GM21360 (cell line): ENCODE measurements at regions not wholly inside any gene's neighbourhood (a gene's known extent, or its start where the extent isn't known, plus 50 kb on each side); places are given as distances from the start of the nearest gene placed in this dataset.
"Not testable (repeated sequence)": the region's sequence is repeated elsewhere in the genome, so short reads cannot be mapped to it uniquely, and the experiment has no call there.

ENCODE experiments used
- ATAC-seq: cut with Tn5 transposase; IDR thresholded peaks from one replicate; pipeline ENCODE4 v1.9.1; 2021; ENCODE audit warnings: mild to moderate bottlenecking, moderate library complexity; ENCODE audit not compliant: unreplicated experiment

DNA sequence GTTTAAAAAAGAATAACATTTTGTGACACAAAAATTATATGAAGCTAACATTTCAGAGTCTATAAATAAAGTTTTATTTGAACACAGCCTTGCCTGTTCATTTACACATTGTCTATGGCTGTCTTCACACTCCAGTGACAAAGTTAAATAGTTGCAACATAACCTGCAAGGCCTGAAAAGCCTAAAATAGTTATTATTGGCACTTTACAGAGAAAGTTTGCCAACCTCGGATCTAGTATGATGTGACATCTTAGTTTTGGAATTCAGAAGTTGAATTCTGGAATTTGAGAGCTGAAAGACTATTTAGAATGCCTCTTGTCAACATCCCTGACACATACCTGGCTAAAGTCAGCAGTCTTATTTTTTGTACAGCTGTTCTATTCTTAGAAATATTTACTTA, 68.3 kb downstream of the DYRK2 start:
- no peak for ATAC-seq

DNA sequence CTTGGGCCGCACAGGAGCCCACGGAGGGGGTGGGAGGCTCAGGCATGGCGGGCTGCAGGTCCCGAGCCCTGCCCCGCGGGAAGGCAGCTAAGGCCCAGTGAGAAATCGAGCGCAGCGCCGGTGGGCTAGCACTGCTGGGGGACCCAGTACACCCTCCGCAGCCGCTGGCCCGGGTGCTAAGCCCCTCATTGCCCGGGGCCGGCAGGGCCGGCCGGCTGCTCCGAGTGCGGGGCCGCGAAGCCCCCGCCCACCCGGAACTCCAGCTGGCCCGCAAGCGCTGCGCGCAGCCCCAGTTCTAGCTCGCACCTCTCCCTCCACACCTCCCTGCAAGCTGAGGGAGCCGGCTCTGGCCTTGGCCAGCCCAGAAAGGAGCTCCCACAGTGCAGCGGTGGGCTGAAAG, 70.8 kb downstream of the DYRK2 start:
- ATAC-seq: not testable (repeated sequence)

DNA sequence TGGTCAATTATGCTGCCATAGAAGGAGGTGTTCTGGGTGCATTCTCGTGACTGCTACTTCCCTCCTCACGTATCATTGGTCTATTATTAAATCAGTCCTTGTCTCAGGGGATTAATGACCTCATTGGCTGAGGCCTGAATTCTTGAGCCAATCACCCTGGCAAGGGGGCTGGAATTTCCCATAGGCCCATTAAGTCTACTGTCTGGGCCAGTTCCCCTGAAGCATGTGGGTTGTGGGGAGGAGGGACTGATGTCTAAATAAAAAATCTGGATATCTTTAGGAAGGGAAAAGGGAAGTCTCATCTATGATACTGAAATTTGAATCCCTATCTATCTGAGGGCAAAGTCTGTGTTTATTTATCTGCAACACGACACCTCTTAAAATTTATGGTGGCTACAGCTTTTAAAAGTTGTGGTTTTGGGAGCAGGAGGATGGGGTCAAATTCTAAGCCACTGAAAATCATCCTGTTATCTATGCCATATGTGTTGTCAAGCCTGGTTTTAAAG, 71.9 kb downstream of the DYRK2 start:
- no peak for ATAC-seq

DNA sequence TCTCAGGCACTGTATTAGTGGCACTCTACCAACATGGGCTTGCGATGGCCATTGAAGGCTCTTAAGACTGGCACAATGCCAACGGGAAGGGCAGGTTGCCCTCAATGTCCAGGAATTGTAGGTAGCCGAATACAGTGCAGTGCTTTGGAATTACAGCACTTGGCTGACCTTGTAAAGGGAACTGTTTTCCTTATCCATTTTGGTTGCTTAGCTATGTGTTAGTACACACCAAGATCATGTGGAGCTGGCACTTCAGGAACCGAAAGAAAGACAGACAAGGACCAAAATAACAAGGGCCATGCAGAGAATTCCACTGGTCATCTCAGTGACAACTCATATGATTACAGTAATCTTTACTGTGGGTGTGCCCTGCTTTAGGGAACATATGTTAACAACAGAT, 72.7 kb downstream of the DYRK2 start:
- ATAC-seq: no peak

DNA sequence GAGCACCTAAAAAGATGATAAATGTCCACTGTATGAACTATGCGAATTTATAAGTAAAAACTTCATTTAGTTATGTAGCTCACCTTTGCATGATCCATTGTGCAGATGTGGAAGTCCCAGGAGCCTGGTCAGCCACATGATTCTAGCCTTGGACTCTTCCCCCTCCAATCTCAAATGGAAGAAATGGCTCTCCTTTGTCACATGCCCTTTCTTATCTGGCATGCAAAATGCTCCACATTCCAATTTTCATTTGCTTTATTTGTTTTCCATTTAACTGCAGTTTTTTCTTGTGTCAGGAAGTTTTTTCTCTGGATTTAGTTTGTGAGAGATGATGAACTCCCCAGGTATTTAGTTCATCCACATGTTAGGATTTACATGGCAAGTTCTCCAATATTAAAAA, 73.8 kb downstream of the DYRK2 start:
- no peak for ATAC-seq

DNA sequence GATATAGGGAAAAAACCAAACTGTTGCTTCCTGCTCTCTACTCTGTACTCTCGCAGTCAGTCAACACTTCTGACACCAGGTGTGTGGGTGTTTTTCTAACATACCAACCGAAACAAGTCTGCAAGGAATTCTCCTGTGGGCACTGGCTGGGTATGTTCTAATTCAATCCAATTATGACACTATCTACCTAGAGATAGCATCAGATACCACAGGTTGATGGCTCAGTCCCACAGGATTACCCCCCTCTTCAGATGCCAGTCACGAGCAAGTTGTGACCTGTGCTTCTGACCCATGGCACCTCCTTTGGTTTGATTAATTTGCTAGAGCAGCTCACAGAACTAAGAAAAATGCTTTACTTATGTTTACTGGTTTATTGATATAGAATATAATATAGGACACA, 78.3 kb downstream of the DYRK2 start:
- no peak for ATAC-seq

DNA sequence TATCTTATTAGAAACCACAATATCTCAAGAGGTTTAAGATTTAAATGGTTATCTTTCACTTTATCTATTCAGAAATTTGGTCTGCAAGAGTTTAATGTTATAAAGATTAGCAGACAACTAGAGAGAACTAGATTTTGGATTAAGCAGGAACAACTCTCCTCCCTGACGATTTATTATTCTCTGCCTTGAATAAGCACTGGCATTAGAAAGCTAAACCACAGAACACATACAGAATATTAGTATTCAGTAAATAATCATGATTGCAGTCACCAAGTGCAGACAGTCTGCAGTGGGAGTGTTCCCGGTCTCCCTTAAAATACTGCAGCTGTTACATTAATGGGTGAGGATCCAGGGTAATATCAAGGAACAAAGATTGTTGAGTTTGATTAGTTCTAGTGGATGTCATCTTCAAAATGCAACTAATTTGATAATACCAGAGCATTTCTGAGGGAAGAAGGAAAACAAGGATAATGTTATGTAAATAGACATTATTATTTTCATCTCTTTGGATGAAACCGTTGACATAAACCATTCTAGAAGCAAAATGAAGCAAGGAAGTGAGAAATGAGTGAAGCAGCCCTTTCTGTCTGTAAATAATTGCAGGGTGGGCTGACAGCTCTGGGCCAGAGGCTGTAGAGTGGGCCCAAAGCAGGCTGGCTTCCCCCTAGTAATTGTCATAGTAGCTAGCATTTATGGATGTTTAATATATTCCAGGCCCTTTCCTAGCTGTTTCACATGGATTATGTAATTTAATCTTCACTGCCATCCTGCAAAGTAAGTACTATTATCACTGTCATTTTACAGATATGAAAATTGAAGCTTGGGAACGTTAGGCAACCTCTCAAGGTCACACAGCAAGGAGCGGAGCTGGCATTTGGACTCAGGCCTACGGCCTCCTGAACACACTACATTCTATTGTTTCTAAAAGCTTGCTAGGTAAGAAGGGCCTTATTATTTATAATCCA, 79.4 kb downstream of the DYRK2 start:
- ATAC-seq: no peak

DNA sequence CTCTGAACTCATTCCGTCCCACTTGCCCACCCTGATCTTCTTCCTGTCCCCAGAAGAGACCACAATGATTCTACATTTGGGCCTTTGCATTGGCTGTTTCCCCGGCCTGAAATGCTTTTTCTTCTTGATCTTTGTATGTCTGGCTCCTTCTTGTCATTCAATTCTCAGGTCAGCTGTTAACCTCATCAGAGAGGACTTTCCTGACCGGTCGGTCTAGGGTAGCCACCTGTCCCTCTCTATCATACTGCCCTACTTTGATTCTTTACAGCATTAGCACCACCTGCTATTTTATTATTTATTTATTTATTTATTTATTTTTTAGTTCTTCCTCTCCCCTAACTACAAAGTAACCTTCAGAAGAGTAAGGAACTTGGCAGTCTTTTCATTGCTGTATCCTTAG, 84.3 kb downstream of the DYRK2 start:
- no peak for ATAC-seq

DNA sequence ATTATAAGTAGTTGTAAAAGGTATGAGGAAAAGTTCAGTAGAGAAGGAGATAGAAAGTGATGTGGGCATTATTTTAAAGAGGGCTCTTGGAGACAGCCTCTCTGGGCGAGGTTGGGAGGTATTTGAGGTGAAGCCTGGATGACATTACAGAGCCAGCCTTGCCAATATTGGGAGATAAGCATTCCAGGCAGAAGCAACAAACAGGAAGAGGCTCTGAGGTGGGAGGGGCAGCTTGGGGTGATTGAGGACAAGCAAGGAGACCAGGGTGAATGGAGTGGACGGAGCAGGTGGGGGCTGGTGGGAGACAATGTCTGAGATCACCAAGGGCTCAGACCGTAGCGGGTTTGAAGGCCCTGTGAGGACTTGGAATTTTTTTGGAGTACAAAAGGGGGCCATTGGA, 87.3 kb downstream of the DYRK2 start:
- no peak for ATAC-seq

DNA sequence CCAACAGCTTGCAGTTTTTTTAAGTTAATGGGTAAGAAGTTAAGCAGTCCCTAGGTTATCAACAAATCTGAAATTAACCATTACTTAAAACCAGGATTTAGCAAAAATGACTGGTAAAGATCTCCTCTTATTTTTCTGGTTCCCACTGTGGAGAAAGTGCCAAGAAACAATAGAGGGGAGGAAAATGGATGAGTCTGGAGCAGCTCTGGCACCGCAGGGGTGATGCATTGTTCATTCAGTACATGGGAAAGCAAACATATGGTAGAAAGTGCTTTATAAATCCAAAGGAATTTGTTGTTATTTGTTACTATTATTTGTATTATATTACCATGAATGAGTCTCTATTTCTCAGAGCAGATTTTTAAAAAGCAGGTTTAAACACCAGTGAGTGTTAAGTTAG, 92.2 kb downstream of the DYRK2 start:
- ATAC-seq: no peak

DNA sequence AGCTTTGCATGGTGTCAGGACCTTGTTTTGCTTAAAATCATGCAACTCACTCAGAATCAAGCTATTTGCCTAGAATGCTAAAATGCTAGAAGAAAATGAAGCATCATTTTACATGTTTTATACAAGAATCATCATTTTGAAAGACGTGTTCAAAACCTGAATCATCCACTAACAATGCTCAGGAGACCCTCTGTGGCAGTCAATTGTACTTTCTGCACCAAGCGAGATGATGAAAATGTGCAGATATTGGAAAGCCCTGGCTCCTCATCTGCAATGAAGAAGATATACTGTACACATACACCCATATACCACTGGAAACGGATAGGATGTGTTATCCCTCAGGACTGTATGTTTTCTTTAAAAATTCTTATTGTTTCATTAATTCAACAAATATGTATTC, 92.7 kb downstream of the DYRK2 start:
- no peak for ATAC-seq

DNA sequence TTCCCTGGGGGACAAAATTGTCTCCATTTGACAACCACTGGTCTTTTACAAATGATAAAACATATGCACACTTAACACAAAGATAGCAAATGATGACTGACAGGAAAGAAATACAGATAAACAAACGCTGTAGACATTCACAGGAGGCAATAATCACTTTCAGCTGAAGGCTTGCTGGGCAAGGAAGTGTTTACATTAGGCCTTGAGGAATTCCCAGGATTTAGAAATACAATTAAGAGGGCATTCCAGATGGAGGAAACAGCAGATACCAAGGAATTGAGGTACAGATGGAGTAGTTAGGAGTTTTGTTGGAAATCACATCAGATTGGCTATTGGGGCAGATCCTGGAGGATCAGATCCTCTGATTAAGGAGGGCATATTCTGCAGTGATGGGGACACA, 93.9 kb downstream of the DYRK2 start:
- ATAC-seq: no peak

DNA sequence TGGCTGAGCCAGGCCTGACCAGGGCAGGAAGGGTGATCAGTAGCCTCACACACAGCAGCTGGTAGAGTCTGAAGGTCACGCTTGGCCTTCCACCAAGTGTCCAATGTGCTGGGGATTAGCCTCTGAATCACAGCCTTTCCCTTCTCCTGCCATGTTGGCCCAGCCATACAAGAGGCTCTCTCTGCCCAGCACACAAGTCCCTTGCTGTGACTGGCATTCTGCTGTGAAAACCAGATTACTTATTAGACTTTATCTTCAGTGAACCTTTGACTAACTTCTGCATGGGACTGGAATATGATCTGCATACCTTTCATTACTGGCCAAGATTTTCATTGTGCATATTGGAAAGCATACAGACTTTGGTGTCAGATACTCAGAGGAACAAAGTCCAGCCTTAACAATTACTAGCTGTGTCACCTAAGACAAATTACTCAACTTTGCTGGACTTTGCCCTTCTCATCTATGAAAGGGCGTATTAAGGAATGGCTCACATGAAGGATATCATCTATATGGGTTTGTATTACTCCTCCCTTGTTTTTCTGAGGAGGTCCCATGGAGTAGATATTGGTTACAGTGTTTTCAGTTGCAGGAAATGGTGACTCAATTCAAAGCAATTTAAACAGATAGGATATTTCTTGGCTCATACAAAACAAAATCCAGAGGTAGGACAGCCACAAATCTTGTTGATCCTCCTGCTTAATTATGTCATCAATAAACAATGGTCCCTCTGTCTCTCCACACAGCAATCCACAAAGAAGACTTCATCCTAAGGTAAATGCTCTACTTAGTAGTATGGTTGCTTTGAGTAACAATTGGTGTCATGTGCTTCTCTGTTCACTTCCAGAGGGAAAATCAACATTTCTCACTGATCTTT, 99.6 kb downstream of the DYRK2 start:
- ATAC-seq: no peak

DNA sequence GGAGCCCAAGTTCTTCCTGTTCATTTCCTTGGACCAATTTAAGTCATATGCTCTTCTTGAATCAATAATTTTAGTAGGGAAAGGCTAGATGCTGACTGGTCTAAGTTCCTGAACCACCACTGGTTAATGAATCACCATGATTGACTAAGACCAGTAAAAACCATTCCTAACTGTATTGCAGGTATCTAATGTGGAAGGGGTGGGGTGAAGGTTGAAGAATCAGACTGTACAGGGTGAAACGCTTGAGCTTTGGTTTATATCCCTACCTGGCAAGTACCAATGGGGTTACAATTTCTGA, 100.1 kb downstream of the DYRK2 start:
- ATAC-seq: no peak

DNA sequence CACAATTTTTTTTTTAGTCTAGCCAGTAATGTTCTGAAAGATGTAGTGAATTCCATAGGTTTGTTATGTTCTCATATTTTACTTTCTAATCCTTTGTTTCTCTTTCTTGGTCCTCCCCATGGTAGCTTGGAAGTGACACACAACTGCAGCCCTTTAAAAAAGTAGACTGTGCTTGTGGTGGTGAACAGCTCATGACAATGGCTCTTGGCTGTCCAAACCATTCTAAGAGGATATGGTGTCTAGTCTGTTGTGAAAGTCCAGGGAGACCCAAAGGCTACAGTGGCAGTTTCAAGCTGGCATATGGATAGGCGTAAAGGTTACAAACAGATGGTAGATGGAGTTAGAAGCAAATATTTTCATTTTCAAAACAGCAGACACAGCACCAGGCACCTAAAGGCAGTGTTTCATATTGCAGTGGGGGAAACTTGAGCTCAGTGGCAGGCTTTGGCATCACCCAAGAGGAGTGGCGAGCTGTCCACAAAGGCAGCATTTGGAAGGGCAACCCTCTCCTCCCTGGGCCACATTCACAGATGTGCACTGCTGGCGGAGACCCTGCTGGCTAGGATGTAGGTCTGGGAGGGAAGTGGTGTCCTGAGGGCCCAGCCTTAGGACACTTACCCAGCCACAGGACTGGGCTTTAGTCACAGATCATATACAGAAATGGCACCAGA, 102.1 kb downstream of the DYRK2 start:
- no peak for ATAC-seq

DNA sequence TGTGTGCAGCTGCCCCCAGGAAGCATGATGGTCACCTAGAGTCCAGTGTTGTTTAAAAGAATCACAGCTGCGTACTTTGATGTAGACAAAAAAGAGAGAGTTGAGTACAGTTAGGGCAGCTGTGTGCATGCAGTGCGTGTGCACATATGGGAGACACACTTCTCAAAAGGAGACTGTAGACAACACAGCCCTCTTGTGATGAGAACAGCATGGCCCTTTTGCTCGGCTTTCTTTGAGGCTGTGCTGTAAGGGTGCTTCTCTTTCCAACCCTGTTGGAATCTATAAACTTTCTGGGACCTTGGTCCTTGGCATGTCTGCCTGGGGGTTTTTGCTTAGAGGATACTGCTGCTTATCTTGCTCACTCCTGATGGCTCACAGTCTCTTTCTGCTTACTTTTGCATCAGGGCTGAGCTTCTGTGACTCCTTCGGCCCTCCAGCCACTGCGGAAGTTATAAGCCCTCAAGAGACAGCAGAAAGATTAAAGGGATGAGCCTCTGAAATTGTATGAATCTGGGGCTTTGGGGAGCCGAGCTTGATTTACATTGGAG, 102.9 kb downstream of the DYRK2 start:
- no peak for ATAC-seq

DNA sequence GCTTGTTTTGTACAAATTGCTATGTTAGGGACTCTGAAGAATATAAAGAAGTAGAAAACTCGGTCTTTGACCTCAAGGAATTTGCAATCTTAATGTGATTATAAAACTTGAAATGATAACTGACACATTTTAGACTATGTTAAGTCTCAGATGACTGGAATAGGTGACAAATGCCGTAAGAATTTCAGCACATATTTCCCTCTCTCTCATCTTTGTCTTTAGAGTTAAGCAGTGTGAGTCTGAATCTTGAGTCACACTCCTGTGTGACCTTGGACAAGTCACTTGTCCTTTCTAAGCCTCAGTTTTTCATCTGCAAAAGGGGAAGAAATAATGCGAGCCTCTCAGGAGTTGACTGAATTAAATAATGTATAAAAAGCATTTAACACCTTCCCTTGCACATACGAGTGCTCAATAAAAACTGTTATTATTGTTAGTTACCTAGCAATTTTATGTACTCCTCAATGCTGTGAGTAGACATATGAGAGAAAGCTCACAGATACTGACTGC, 103.7 kb downstream of the DYRK2 start:
- no peak for ATAC-seq

DNA sequence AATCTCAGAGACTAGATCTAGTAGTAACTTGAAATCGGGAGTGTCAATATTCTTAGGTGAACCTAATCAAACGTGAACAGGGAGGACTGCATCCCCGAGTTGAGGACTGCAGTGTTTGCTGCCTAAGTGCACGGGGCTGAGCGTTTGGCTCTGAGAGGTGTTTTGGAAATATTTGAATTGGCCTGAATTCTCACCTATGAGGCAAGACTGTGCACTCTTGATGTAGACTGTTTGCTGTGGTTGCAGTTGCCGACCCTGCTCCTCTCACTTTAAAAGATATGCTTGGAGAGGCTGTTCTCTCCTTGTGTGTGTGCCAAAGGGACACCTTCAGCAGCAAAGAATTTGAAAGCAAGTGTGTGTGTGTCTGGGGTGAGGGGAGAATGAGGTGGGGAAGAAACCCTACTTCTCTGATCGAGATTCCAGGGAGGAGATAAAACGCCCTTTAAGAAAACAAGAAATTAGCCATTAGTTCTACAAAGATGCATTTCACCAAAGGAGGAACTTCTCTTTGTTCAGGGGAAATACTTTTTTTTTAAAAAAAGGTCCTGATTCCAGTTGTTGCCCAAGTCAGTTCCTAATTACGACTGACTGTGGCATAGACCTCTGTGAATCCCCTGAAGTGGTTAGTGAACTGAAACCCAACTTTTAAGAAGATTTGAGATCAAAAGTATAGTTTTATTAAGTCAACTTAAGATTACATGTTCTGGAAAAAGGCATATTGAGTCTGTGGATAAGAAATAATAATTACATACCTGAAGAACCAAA, 106.6 kb downstream of the DYRK2 start:
- ATAC-seq: no peak

DNA sequence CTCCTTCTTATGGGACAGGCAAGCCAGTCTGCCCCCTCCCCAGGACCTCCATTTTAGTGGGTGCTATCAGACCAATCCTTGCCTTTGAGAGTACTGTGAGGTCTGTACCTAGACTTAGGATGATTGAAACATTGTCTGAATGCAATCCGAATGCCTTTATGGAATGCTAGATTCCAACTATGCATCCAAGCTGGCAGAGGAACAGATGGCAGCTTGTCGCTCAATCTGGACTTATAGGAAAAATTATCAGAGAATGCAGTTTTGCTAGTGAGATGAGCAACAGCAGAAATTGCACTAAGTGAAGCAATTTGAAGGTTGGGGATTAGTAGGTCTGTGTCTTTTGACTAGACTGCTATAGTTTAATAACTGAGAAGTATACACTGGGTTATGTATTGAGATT, 109.1 kb downstream of the DYRK2 start:
- no peak for ATAC-seq

DNA sequence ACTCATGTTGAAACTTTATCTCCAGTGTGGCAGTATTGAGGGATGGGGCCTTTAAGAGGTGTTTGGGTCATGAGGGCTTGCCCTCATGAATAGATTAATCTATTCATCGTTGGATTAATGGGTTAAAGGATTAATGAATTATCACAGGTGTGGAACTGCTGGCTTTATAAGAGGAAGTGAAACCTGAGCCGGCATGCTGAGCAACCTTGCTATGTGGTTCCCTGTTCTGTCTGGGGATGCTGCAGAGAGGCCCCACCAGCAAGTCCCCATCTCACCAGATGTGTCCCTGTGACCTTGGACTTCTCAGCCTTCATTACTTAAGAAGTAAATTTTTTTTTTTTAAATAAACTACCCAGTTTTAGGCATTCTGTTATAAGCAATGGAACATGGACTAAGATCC, 109.6 kb downstream of the DYRK2 start:
- ATAC-seq: peak; percentile 97
